Heart left ventricle (tissue), 13 donors: ENCODE measurements at regions not wholly inside any gene's neighbourhood (a gene's known extent, or its start where the extent isn't known, plus 50 kb on each side); places are given as distances from the start of the nearest gene placed in this dataset.

Experiments
- CTCF ChIP-seq, 12 donors: fragments of 200-600 bp; sonication (generic) in 4 of 12; IDR thresholded peaks; one replicate each; pipeline versions ENCODE4 v1.5.0 to v1.8.0; 2018 to 2022; ENCODE audit warnings: antibody characterized with exemption in 12 of 12, mild to moderate bottlenecking in 5 of 12
- POLR2A ChIP-seq, 2 donors: fragments of 450-650 bp; IDR thresholded peaks; one replicate each; pipeline ENCODE4 v1.6.1; 2017; ENCODE audit warnings: antibody characterized with exemption in 2 of 2, mild to moderate bottlenecking in 2 of 2, moderate library complexity in 2 of 2
- donor health status: ischemic (EF 13 %, LVEDD 7.1; RV severe dilation, severe dysfunction).
- donor health status: DM: no; HTN: yes; CAD: no.
- donor health status: DM: no; HTN: no; CAD: no.
- donor health status: ischemic (EF 25% LVEDD 6.9; RV normal size, moderate dysfunction).
- donor health status: ischemic (EF 25% LVEDD 5.7; RV mildly dilated, moderate dysfunction).
- donor health status: ischemic (EF 35%, LVEDD 5.7; RV mildly dilated, moderate dysfunction).
- donor health status: nonischemic (EF 11% LVEDD 7.7; RV severe dilation, severe dysfunction).
- donor health status: DM: yes; HTN: yes; CAD: no.
- donor health status: PGD.
- donor health status: ischemic (EF 29% LVEDD 5.4; RV normal size, mild dysfunction).
- donor health status: nonischemic (EF 23%, LVEDD 6.1; RV moderate dilation, normal function).

DNA sequence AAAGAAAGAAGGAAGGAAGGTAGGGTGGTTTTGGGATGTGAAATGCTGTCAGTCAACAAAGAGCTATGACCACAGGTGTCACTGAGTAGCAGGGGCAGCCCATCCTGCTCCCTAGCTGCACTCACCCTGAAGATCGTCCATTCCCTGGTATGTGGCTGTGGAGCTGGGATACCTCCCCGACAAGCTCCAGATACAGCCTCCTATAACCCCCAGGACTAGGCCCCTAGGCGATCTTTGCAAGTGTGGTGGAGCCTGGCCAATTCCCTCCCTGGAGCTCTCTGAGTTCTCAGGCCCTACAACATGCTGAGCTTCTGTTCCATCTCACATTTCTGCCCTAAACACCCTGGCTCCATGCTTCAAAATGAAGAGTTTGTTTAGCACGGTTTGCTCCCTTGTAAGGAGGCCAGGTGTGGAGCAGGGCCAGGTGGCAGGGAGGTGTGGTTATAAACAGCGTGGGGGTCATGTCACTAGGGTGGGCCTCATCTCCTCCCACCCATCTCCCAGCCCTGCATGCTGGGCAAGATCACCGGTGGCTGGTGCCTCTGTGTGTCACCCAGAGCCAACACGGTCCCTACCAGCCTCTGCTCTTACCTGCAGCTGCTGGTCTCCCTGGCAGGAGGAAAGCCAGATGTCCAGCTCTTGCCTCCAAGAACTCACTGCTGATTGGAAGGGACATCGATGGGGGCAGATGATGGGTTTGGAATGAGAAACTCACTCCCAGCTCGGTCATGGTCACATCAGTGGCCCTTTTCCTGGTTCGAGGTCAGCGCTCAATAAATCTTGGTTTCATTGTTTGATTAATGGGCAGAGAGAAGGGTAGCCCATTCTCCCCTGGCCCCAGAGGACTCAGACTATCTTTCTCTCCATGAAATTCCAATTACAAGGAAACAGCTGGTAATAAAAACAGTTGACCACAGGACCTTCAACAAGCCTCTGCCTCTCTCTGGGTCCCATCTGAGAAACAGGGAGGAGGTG lies 511.0 kb upstream of the CDH5 start:
- TF ChIP-seq CTCF (IDR thresholded peaks at IDR 0.05) (no peak), POLR2A (IDR thresholded peaks at IDR 0.05) (no peak)
